Peyer's patch (tissue), 4 donors: ENCODE measurements at regions not wholly inside any gene's neighbourhood (a gene's known extent, or its start where the extent isn't known, plus 50 kb on each side); places are given as distances from the start of the nearest gene placed in this dataset.

Source experiments
- CTCF ChIP-seq, 6 experiments: fragments of 450-650 bp in 4 of 6; fragments of 200-600 bp in 2 of 6; sonication (generic) in 1 of 6; IDR thresholded peaks; one replicate each; pipeline ENCODE4 v1.5.1; 2017 to 2019; ENCODE audit warnings: antibody characterized with exemption in 6 of 6, mild to moderate bottlenecking in 3 of 6, moderate library complexity in 1 of 6
- POLR2A ChIP-seq, 2 donors: fragments of 450-650 bp; IDR thresholded peaks; one replicate each; pipeline ENCODE4 v1.5.1; 2017; ENCODE audit warnings: antibody characterized with exemption in 2 of 2, mild to moderate bottlenecking in 2 of 2, moderate library complexity in 2 of 2

- TF ChIP-seq CTCF (IDR thresholded peaks at IDR 0.05) (no peak), POLR2A (IDR thresholded peaks at IDR 0.05) (no peak)
These were observed 143.6 kb downstream of the DHX15 start for GRCh38 chr4:24440765-24441164.
